IMR-90 (cell line): ENCODE measurements at regions not wholly inside any gene's neighbourhood (a gene's known extent, or its start where the extent isn't known, plus 50 kb on each side); places are given as distances from the start of the nearest gene placed in this dataset.

Experiments used
- ATAC-seq: fragments of 200-7000 bp; cut with Tn5 transposase; 2 replicates; pipeline ENCODE4 v1.9.1; 2020; ENCODE audit warnings: low read depth, mild to moderate bottlenecking, moderate library complexity
- BruUV-seq: library from RNA; stranded (reverse); fragments of 400-500 nt; replicated peaks from 2 replicates; lab custom pipeline; 2021; lab: Mats Ljungman, UMichigan
- CTCF ChIA-PET: fragments of 300-600 bp; formaldehyde crosslinking; extraction: SDS; loops from one replicate; lab custom pipeline; 2021; ENCODE audit warnings: antibody characterized with exemption; lab: Yijun Ruan, JAX
- POLR2A ChIA-PET: fragments of 300-600 bp; sonication (Branson Sonifier 250); formaldehyde crosslinking; loops from one replicate; lab custom pipeline; 2022; ENCODE audit warnings: antibody characterized with exemption; ENCODE audit not compliant: unreplicated experiment; lab: Charles Lee
- DNase-seq: peaks from one replicate; pipeline ENCODE4 v3.0.0; 2013
- H2AFZ ChIP-seq: replicated peaks from 2 replicates; pipeline ENCODE3; 2013; ENCODE audit warnings: low read length, mild to moderate bottlenecking; ENCODE audit not compliant: poor library complexity
- H2AK5ac ChIP-seq: 2 replicates; pipeline ENCODE4 v1.6.1; 2013; ENCODE audit warnings: low read depth, low read length, inconsistent platforms
- H2AK9ac ChIP-seq: replicated peaks from 2 replicates; pipeline ENCODE3; 2013; ENCODE audit warnings: mild to moderate bottlenecking, low read depth, low read length, moderate library complexity; ENCODE audit not compliant: poor library complexity
- H2BK120ac ChIP-seq: 2 replicates; pipeline ENCODE4 v1.6.1; 2013; ENCODE audit warnings: low read depth, low read length, inconsistent platforms
- H2BK15ac ChIP-seq: 3 replicates; pipeline ENCODE4 v1.6.1; 2013; ENCODE audit warnings: low read depth, low read length, inconsistent platforms
- H2BK20ac ChIP-seq: 2 replicates; pipeline ENCODE4 v1.6.1; 2013; ENCODE audit warnings: low read depth, mild to moderate bottlenecking, inconsistent platforms, low read length, moderate library complexity
- H2BK5ac ChIP-seq: 2 replicates; pipeline ENCODE4 v1.6.1; 2013; ENCODE audit warnings: mild to moderate bottlenecking, low read depth, low read length, inconsistent platforms; ENCODE audit not compliant: poor library complexity, severe bottlenecking
- H3K14ac ChIP-seq: replicated peaks from 2 replicates; pipeline ENCODE4 v1.6.1; 2013; ENCODE audit warnings: low read depth, low read length, inconsistent platforms
- H3K18ac ChIP-seq: 2 replicates; pipeline ENCODE4 v1.6.1; 2013; ENCODE audit warnings: low read depth, low read length, control low read depth
- H3K23ac ChIP-seq: 2 replicates; pipeline ENCODE4 v1.6.1; 2013; ENCODE audit warnings: low read depth, low read length, inconsistent platforms
- H3K27ac ChIP-seq: 2 replicates; pipeline ENCODE4 v1.5.1; 2013; ENCODE audit warnings: mild to moderate bottlenecking, control low read depth, low read length; ENCODE audit not compliant: insufficient read depth
- H3K27me3 ChIP-seq: 2 replicates; pipeline ENCODE4 v1.6.1; 2013; ENCODE audit warnings: low read length; ENCODE audit not compliant: control insufficient read depth, insufficient read depth
- H3K36me3 ChIP-seq: 2 replicates; pipeline ENCODE4 v1.6.1; 2013; ENCODE audit warnings: low read length, mixed read lengths; ENCODE audit not compliant: control insufficient read depth, insufficient read depth
- H3K4ac ChIP-seq: 2 replicates; pipeline ENCODE4 v1.6.1; 2013; ENCODE audit warnings: low read depth, low read length, inconsistent platforms
- H3K4me1 ChIP-seq: 2 replicates; pipeline ENCODE4 v1.6.1; 2013; ENCODE audit warnings: low read length, mixed read lengths; ENCODE audit not compliant: control insufficient read depth, insufficient read depth
- H3K4me2 ChIP-seq: 2 replicates; pipeline ENCODE4 v1.6.1; 2013; ENCODE audit warnings: low read depth, mild to moderate bottlenecking, control low read depth, low read length, moderate library complexity
- H3K4me3 ChIP-seq: 2 replicates; pipeline ENCODE4 v1.5.1; 2013; ENCODE audit warnings: low read depth, mild to moderate bottlenecking, control low read depth, low read length, moderate library complexity; ENCODE audit not compliant: insufficient read depth
- H3K56ac ChIP-seq: 2 replicates; pipeline ENCODE4 v1.6.1; 2013; ENCODE audit warnings: low read length, inconsistent platforms; ENCODE audit not compliant: insufficient read depth; ENCODE audit errors: extremely low read depth
- H3K79me1 ChIP-seq, 2 experiments: 2 replicates each; pipeline ENCODE4 v1.6.1; 2013; ENCODE audit warnings: low read length in 2 of 2, inconsistent platforms in 1 of 2, low read depth in 1 of 2
- H3K9ac ChIP-seq: 2 replicates; pipeline ENCODE4 v1.6.1; 2013; ENCODE audit warnings: low read depth, low read length, control low read depth
- H3K9me1 ChIP-seq: 2 replicates; pipeline ENCODE4 v1.6.1; 2013; ENCODE audit warnings: low read length, inconsistent platforms; ENCODE audit not compliant: insufficient read depth
- H3K9me3 ChIP-seq: 2 replicates; pipeline ENCODE4 v1.6.1; 2013; ENCODE audit warnings: low read length; ENCODE audit not compliant: control insufficient read depth, insufficient read depth
- H4K20me1 ChIP-seq: 2 replicates; pipeline ENCODE4 v1.6.1; 2013; ENCODE audit warnings: low read length, inconsistent platforms; ENCODE audit not compliant: insufficient read depth
- H4K5ac ChIP-seq: 2 replicates; pipeline ENCODE4 v1.6.1; 2013; ENCODE audit warnings: mild to moderate bottlenecking, low read depth, low read length, control low read depth
- H4K8ac ChIP-seq, 2 experiments: 2 replicates each; pipeline ENCODE4 v1.6.1; 2013; ENCODE audit warnings: low read depth in 2 of 2, low read length in 2 of 2, control low read depth in 1 of 2, inconsistent platforms in 1 of 2
- H4K91ac ChIP-seq: 2 replicates; pipeline ENCODE4 v1.6.1; 2013; ENCODE audit warnings: low read depth, low read length, inconsistent platforms; ENCODE audit not compliant: insufficient read depth
- BHLHE40 ChIP-seq: fragments of 150-350 bp; IDR thresholded peaks from 2 replicates; pipeline ENCODE4 v1.6.1; 2016; ENCODE audit warnings: mild to moderate bottlenecking, low read depth, low read length
- CHD1 ChIP-seq: IDR thresholded peaks from 2 replicates; pipeline ENCODE4 v1.6.1; 2012; ENCODE audit warnings: low read depth, low read length, improper control_type of control experiment
- FOS ChIP-seq: fragments of 150-350 bp; IDR thresholded peaks from 2 replicates; pipeline ENCODE4 v1.6.1; 2016; ENCODE audit warnings: low read depth, low read length
- MAZ ChIP-seq: IDR thresholded peaks from 2 replicates; pipeline ENCODE4 v1.6.1; 2012; ENCODE audit warnings: low read depth, mild to moderate bottlenecking, low read length, improper control_type of control experiment, moderate library complexity, borderline replicate concordance
- NFE2L2 ChIP-seq: fragments of 150-350 bp; IDR thresholded peaks from 2 replicates; pipeline ENCODE4 v1.6.1; 2016; ENCODE audit warnings: low read depth, mild to moderate bottlenecking, low read length
- POLR2A ChIP-seq: IDR thresholded peaks from 2 replicates; pipeline ENCODE4 v1.6.1; 2012; ENCODE audit warnings: mild to moderate bottlenecking, low read depth, low read length
- RFX5 ChIP-seq: IDR thresholded peaks from 2 replicates; pipeline ENCODE4 v1.8.0; 2012; ENCODE audit warnings: low read depth, mild to moderate bottlenecking, low read length, moderate library complexity
- WGBS, 2 experiments: methylation state at CpG; one replicate each; pipeline versions ENCODE4 v1.1.5 to v1.1.7; 2013; ENCODE audit warnings: missing lambda C conversion rate in 2 of 2; ENCODE audit not compliant: insufficient read length in 1 of 2; ENCODE audit errors: extremely low coverage in 2 of 2; 5-methylcytosine and 5-hydroxymethylcytosine counted together
- dilution Hi-C: fragments of 300-500 bp; cut with HindIII; formaldehyde crosslinking; loops from one replicate; pipeline ENCODE4 v1.14.3; 2018; ENCODE audit warnings: low sequenced_read_pairs; ENCODE audit not compliant: unreplicated experiment
- in situ Hi-C: fragments of 300-500 bp; cut with MboI; formaldehyde crosslinking; loops from 3 replicates; pipeline ENCODE4 v1.14.3; 2019; ENCODE audit warnings: low sequenced_read_pairs, inconsistent platforms, mixed read lengths
- intact Hi-C: fragments of 100-400 bp; cut with micrococcal nuclease; formaldehyde crosslinking; loops from 2 replicates; pipeline ENCODE4 v1.10.0; 2022
- TF ChIP-seq, protein P1 (sequence below): fragments of 150-350 bp; IDR thresholded peaks from 2 replicates; pipeline ENCODE4 v1.6.1; 2017; ENCODE audit warnings: mild to moderate bottlenecking, antibody characterized with exemption, low read length, low read depth
- TF ChIP-seq, protein P2 (sequence below): conservative IDR thresholded peaks from 2 replicates; pipeline ENCODE4 v1.5.1; 2012; ENCODE audit warnings: mild to moderate bottlenecking, low read depth, low read length, improper control_type of control experiment

- H3K27me3 ChIP-seq, result peaks cover 23% of the 10 kb centered on the region
- H4K20me1 ChIP-seq, result no peaks in the 10 kb centered on the region
- ATAC-seq (no peak), DNase-seq (no peak)
- no peaks in the 10 kb centered on the region for H3K79me1 ChIP-seq
- no peak overlapping the region for H2AFZ ChIP-seq
- TF ChIP-seq POLR2A (no peak), MAZ (no peak), BHLHE40 (no peak), FOS (no peak), CHD1 (no peak), RFX5 (no peak), NFE2L2 (no peak)
- TF ChIP-seq, protein P1, sequence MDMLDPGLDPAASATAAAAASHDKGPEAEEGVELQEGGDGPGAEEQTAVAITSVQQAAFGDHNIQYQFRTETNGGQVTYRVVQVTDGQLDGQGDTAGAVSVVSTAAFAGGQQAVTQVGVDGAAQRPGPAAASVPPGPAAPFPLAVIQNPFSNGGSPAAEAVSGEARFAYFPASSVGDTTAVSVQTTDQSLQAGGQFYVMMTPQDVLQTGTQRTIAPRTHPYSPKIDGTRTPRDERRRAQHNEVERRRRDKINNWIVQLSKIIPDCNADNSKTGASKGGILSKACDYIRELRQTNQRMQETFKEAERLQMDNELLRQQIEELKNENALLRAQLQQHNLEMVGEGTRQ, result no peak
- TF ChIP-seq, protein P2, sequence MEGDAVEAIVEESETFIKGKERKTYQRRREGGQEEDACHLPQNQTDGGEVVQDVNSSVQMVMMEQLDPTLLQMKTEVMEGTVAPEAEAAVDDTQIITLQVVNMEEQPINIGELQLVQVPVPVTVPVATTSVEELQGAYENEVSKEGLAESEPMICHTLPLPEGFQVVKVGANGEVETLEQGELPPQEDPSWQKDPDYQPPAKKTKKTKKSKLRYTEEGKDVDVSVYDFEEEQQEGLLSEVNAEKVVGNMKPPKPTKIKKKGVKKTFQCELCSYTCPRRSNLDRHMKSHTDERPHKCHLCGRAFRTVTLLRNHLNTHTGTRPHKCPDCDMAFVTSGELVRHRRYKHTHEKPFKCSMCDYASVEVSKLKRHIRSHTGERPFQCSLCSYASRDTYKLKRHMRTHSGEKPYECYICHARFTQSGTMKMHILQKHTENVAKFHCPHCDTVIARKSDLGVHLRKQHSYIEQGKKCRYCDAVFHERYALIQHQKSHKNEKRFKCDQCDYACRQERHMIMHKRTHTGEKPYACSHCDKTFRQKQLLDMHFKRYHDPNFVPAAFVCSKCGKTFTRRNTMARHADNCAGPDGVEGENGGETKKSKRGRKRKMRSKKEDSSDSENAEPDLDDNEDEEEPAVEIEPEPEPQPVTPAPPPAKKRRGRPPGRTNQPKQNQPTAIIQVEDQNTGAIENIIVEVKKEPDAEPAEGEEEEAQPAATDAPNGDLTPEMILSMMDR, result no peak
- H3K27ac ChIP-seq, result no peak overlapping the region
- no peak overlapping the region for H3K18ac ChIP-seq
- no peak overlapping the region for H4K91ac ChIP-seq
- H3K36me3 ChIP-seq, result no peaks in the 10 kb centered on the region
- H3K14ac ChIP-seq, result no peak overlapping the region
- in situ Hi-C loops, result no loop called here
- no peaks in the 10 kb centered on the region for H3K9me1 ChIP-seq
- POLR2A ChIA-PET, result no interaction called here
- H3K4me3 ChIP-seq, result no peak overlapping the region
- no peak overlapping the region for H2BK120ac ChIP-seq
- H3K23ac ChIP-seq, result no peak overlapping the region
- CTCF ChIA-PET, result no interaction called here
- peaks cover 5% of the 10 kb centered on the region; the same call in 1 of the 2 replicates for H3K9me3 ChIP-seq
- no peak overlapping the region for H2AK5ac ChIP-seq
- H3K9ac ChIP-seq, result no peak overlapping the region
- BruUV-seq, result no TSS peak
- no peak overlapping the region for H4K8ac ChIP-seq
- H2AK9ac ChIP-seq, result no peak overlapping the region
- H2BK20ac ChIP-seq, result no peak overlapping the region
- whole genome bisulfite sequencing, 2 experiments, result no CpG with 5 or more reads among the region's 1 CpG
- H3K4me1 ChIP-seq, result no peaks in the 10 kb centered on the region
- H2BK5ac ChIP-seq, result no peak overlapping the region
- intact Hi-C loops, result no loop called here
- dilution Hi-C loops, result no loop called here
- no peak overlapping the region for H3K56ac ChIP-seq
- H2BK15ac ChIP-seq, result no peak overlapping the region
- H3K4me2 ChIP-seq, result no peak overlapping the region
- H4K5ac ChIP-seq, result no peak overlapping the region
- H3K4ac ChIP-seq, result no peak overlapping the region
Measured at GRCh38 chr5:74365723-74366122, 274.8 kb downstream of the ENC1 start.
